ENCODE measurements at regions not wholly inside any gene's neighbourhood (a gene's known extent, or its start where the extent isn't known, plus 50 kb on each side); places are given as distances from the start of the nearest gene placed in this dataset.

DNA sequence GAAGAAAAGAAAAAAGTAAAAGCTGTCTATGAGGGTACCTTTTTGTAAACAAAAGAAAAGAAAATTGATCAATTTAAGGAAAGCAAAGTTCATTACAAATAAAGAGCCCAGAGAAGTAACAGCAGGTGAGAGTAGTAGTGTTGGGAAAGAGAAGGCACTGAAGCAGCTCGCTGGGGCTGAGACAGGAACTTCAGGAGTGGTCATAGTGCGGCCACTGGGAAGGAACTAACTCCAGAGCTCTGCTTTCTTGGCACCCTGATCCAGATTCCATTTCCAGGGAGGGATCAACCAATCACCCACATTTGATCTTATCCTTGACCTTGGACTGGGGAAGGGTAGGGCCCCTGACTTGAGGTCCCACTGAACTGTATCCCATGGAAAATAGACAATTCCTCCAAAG, 617.6 kb downstream of the CPS1 start:
- Histone ChIP-seq H3K9me3 (no peaks in the 10 kb centered on the region), H3K36me3 (no peaks in the 10 kb centered on the region), H3K4me1 (no peaks in the 10 kb centered on the region), H3K27ac (no peak overlapping the region), H3K4me3 (no peak overlapping the region), H3K27me3 (no peaks in the 10 kb centered on the region)
- intact Hi-C loops (cut with DNase I; ENCODE audit: low total_unique reads) = no loop called here
- WGBS, 5 donors = 71 to 91% (median 83%) methylated on average over 2 of the region's 2 CpGs
- no peak for DNase-seq
- no peak for TF ChIP-seq EP300 (IDR thresholded peaks at IDR 0.05)
- TF ChIP-seq POLR2AphosphoS5 (IDR thresholded peaks at IDR 0.05) = no peak
- TF ChIP-seq, protein P1, sequence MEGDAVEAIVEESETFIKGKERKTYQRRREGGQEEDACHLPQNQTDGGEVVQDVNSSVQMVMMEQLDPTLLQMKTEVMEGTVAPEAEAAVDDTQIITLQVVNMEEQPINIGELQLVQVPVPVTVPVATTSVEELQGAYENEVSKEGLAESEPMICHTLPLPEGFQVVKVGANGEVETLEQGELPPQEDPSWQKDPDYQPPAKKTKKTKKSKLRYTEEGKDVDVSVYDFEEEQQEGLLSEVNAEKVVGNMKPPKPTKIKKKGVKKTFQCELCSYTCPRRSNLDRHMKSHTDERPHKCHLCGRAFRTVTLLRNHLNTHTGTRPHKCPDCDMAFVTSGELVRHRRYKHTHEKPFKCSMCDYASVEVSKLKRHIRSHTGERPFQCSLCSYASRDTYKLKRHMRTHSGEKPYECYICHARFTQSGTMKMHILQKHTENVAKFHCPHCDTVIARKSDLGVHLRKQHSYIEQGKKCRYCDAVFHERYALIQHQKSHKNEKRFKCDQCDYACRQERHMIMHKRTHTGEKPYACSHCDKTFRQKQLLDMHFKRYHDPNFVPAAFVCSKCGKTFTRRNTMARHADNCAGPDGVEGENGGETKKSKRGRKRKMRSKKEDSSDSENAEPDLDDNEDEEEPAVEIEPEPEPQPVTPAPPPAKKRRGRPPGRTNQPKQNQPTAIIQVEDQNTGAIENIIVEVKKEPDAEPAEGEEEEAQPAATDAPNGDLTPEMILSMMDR (IDR thresholded peaks at IDR 0.05) = no peak
- TF ChIP-seq POLR2A (IDR thresholded peaks at IDR 0.05) = no peak

DNA sequence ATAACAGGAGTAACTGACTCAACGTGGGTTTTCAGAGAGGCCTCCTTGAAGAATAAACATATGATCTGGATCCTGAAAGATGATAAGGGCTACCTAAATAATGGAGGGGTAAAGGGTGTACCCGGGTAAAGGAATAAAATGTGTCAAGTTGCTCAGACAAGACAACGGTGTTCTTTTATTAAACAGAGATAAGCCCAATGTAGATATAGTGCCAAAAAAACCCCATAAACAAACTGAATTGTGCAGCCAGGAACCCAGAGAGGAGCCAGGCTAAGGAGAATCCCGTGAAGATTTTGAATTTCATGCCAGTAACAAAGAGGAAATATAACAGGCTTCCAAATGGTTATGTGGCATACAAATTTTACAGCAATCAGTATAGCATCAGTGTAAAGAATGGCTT, 618.2 kb downstream of the CPS1 start:
- Histone ChIP-seq H3K27me3 (no peaks in the 10 kb centered on the region), H3K27ac (no peak overlapping the region), H3K36me3 (no peaks in the 10 kb centered on the region), H3K4me3 (no peak overlapping the region), H3K9me3 (no peaks in the 10 kb centered on the region), H3K4me1 (no peaks in the 10 kb centered on the region)
- 24 to 42% (median 34%) methylated on average over 4 of the region's 4 CpGs for WGBS, 5 donors
- TF ChIP-seq POLR2A (IDR thresholded peaks at IDR 0.05) (no peak), POLR2AphosphoS5 (IDR thresholded peaks at IDR 0.05) (no peak), EP300 (IDR thresholded peaks at IDR 0.05) (no peak)
- TF ChIP-seq, protein P1 (IDR thresholded peaks at IDR 0.05) = no peak
- DNase-seq = no peak
- intact Hi-C loops (cut with DNase I; ENCODE audit: low total_unique reads) = no loop called here

DNA sequence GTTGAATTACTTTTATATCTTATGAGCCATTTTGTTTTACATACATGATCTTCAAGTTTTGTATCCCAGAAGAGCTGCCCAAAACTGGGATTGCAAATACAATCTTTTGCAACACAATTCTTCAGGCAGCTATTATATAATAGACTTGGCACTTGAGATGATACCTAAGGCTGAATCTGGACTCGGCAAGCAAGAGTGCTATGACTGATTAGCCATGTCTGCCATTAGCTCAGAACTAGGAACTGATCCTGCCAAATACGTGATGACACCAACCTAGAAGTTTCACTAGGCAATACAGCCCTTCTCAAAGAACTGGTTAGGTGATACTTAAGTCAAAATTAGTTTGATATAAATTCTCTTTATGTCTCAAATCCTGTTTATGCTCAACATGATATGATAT, 619.6 kb downstream of the CPS1 start:
- Histone ChIP-seq H3K36me3 (no peaks in the 10 kb centered on the region), H3K27ac (no peak overlapping the region), H3K4me1 (no peaks in the 10 kb centered on the region), H3K27me3 (no peaks in the 10 kb centered on the region), H3K9me3 (no peaks in the 10 kb centered on the region), H3K4me3 (no peak overlapping the region)
- 70 to 81% (median 75%) methylated on average over 2 of the region's 2 CpGs for WGBS, 5 donors
- TF ChIP-seq EP300 (IDR thresholded peaks at IDR 0.05) = no peak
- no peak for TF ChIP-seq POLR2AphosphoS5 (IDR thresholded peaks at IDR 0.05)
- TF ChIP-seq, protein P1 (IDR thresholded peaks at IDR 0.05) = no peak
- no peak for DNase-seq
- intact Hi-C loops (cut with DNase I; ENCODE audit: low total_unique reads) = no loop called here

DNA sequence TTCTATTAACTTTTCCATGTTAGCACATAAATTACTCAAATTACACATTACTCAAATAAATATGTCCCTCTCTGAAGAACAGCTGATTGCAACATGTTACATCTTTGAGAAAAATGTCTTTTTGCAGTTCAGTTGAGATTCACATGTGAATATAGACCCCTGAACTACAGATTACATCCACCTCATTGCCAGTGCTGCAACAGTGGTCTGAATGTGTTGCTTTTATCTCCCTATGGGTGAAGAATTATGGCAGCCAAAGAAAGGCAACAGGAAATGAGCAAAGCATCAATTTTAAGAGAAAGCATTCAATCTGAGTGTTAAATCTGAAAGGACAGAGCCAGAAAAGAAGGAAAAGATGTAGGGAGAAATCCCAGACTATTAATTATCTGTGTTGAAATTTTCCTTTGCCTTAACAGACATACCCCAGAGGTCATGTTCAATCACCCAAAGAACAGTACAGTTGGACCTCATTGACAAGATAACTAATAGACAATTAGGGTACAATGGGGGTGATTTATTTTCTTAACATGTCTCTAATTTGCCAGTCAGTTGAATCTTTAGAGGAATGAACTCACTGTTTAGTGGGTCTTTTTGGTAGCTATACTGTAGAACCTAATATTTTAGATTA, 620.2 kb downstream of the CPS1 start:
- TF ChIP-seq POLR2A (IDR thresholded peaks at IDR 0.05) (no peak), EP300 (IDR thresholded peaks at IDR 0.05) (no peak), POLR2AphosphoS5 (IDR thresholded peaks at IDR 0.05) (no peak)
- TF ChIP-seq, protein P1 (IDR thresholded peaks at IDR 0.05) = no peak

More for the DNA sequence above, 620.2 kb downstream of the CPS1 start:
- H3K27me3 ChIP-seq = no peaks in the 10 kb centered on the region
- no peak overlapping the region for H3K27ac ChIP-seq
- no peak for DNase-seq
- H3K4me1 ChIP-seq = peaks cover 0 to 4% (median 1%) of the 10 kb centered on the region in 4 donors
- no peaks in the 10 kb centered on the region for H3K9me3 ChIP-seq
- H3K36me3 ChIP-seq = no peaks in the 10 kb centered on the region
- intact Hi-C loops (cut with DNase I; ENCODE audit: low total_unique reads) = no loop called here
- H3K4me3 ChIP-seq = no peak overlapping the region

Data from stomach (tissue), 8 donors.